ENCODE measurements at regions not wholly inside any gene's neighbourhood (a gene's known extent, or its start where the extent isn't known, plus 50 kb on each side); places are given as distances from the start of the nearest gene placed in this dataset.

DNA sequence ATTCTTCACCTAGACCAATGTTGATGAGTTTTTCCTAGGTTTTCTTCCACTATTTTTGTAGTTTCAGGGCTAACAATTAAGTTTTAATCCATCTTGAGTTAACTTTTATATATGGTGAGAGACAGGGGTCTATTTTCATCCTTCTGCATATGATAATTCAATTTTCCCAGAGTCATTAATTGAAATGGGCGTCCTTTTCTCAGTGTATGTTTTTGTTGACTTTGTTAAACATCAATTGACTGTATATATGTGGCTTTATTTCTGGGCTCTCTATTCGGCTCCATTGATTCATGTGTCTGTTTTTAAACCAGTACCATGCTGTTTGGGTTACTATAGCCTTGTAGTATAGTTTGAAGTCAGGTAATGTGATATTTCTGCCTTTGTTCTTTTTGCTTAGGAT, 282.1 kb downstream of the INSC start:
- H3K9me3 ChIP-seq (ENCODE audit: low read length) = no peaks in the 10 kb centered on the region
- no peak overlapping the region for H3K27ac Mint-ChIP-seq
- H3K27me3 Mint-ChIP-seq = peaks cover 0 to 1% of the 10 kb centered on the region in 2 donors
- no peaks in the 10 kb centered on the region for H3K27me3 ChIP-seq (ENCODE audit: insufficient read depth, low read length, poor library complexity, severe bottlenecking)
- DNase-seq = no peak
- ChIA-PET CTCF (no interaction called here), POLR2A (no interaction called here)
- H3K4me1 Mint-ChIP-seq = no peaks in the 10 kb centered on the region
- no peaks in the 10 kb centered on the region for H3K4me1 ChIP-seq (ENCODE audit: insufficient read depth, low read length)
- peaks cover 8 to 45% (median 21%) of the 10 kb centered on the region in 5 donors for H3K9me3 Mint-ChIP-seq
- no peaks in the 10 kb centered on the region for H3K36me3 Mint-ChIP-seq
- H3K36me3 ChIP-seq (ENCODE audit: insufficient read depth, low read length) = no peaks in the 10 kb centered on the region
- no peak overlapping the region for H3K4me3 Mint-ChIP-seq
- H3K27ac ChIP-seq (ENCODE audit: low read depth, low read length) = no peak overlapping the region
- H3K4me3 ChIP-seq (ENCODE audit: low read length) = no peak overlapping the region

DNA sequence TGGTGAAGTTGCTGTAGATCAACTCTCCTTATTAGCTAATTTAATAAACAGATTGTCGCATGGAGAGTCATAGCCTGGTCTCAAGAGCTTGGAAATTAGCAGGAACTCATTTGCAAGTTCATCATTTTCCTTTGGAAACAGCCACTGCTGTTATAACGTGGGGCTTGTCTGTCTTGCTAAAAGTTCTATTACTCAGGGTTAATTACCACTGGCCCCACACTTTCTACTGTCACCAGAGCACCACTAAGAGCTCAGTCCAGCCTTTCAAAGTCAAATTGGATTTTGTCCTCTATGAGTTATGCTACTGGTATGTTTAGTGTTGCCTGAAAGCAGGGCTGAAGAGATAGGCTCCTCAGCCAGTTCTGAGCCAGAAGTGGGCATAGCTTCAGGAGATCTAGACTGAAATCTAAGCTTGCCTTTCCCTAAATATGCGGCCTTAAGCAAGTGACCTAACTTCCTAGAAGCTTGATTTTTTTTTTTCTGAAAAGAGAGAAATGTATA, 292.2 kb downstream of the INSC start:
- Histone ChIP-seq H3K27me3 (ENCODE audit: insufficient read depth, low read length, poor library complexity, severe bottlenecking) (no peaks in the 10 kb centered on the region), H3K27ac (ENCODE audit: low read depth, low read length) (no peak overlapping the region), H3K4me1 (ENCODE audit: insufficient read depth, low read length) (no peaks in the 10 kb centered on the region), H3K4me3 (ENCODE audit: low read length) (no peak overlapping the region), H3K9me3 (ENCODE audit: low read length) (no peaks in the 10 kb centered on the region), H3K36me3 (ENCODE audit: insufficient read depth, low read length) (no peaks in the 10 kb centered on the region)
- H3K27ac Mint-ChIP-seq = no peak overlapping the region
- CTCF ChIA-PET = no interaction called here
- H3K9me3 Mint-ChIP-seq = peaks cover 3 to 13% (median 9%) of the 10 kb centered on the region in 5 donors
- H3K4me3 Mint-ChIP-seq = no peak overlapping the region
- no peaks in the 10 kb centered on the region for H3K4me1 Mint-ChIP-seq
- POLR2A ChIA-PET = no interaction called here
- H3K27me3 Mint-ChIP-seq = peaks cover 0 to 1% of the 10 kb centered on the region in 2 donors
- no peaks in the 10 kb centered on the region for H3K36me3 Mint-ChIP-seq
- no peak for DNase-seq

DNA sequence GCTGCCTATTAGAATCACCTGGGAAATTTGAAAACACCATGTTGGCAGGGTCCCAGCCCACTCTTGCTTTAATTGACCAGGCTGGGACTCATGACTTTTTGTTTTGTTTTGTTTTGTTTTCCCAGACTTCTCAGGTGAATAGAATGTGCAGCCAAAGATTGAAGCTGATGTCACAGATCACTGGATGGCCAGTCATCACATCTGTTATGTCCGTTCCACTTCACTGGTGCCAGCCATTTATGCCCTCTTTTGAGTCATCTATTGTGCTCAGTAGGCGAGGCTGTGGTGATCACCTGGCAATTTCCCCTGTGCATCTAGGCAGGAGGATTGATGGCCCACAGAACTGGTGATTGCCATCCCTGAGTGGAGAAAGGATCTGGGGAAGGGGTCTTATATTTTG, 297.3 kb downstream of the INSC start:
- Mint-ChIP-seq H3K4me1 (no peaks in the 10 kb centered on the region), H3K4me3 (no peak overlapping the region), H3K27me3 (peaks cover 0 to 1% of the 10 kb centered on the region in 2 donors), H3K27ac (no peak overlapping the region), H3K36me3 (no peaks in the 10 kb centered on the region), H3K9me3 (no peaks in the 10 kb centered on the region)
- DNase-seq = no peak
- Histone ChIP-seq H3K36me3 (ENCODE audit: insufficient read depth, low read length) (no peaks in the 10 kb centered on the region), H3K27ac (ENCODE audit: low read depth, low read length) (no peak overlapping the region), H3K4me1 (ENCODE audit: insufficient read depth, low read length) (no peaks in the 10 kb centered on the region), H3K27me3 (ENCODE audit: insufficient read depth, low read length, poor library complexity, severe bottlenecking) (no peaks in the 10 kb centered on the region), H3K4me3 (ENCODE audit: low read length) (no peak overlapping the region), H3K9me3 (ENCODE audit: low read length) (no peaks in the 10 kb centered on the region)
- ChIA-PET POLR2A (no interaction called here), CTCF (no interaction called here)

DNA sequence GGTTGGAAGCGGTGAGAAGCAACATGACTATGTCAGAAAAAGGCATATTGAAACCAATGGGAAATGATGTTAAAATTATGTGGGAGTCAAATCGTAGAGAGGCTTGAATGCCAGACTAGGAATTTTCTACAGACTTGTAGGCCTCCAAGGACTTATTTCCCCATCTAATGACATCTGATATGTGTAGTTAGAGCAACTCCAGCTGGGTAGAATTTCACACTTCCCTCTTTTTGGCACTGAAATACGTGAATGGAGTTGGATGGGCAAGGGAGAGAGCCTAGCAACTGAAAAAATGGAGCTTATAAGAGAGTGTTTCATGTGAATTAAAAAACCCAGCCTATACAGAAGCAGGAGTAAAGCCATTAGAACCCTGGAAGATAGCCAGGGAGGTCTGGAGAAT, 304.2 kb downstream of the INSC start:
- Mint-ChIP-seq H3K4me3 (no peak overlapping the region), H3K9me3 (peaks cover 0 to 3% (median 0%) of the 10 kb centered on the region in 5 donors), H3K27ac (no peak overlapping the region), H3K27me3 (no peaks in the 10 kb centered on the region), H3K4me1 (no peaks in the 10 kb centered on the region), H3K36me3 (no peaks in the 10 kb centered on the region)
- Histone ChIP-seq H3K27me3 (ENCODE audit: insufficient read depth, low read length, poor library complexity, severe bottlenecking) (no peaks in the 10 kb centered on the region), H3K9me3 (ENCODE audit: low read length) (no peaks in the 10 kb centered on the region), H3K4me1 (ENCODE audit: insufficient read depth, low read length) (no peaks in the 10 kb centered on the region), H3K4me3 (ENCODE audit: low read length) (no peak overlapping the region), H3K36me3 (ENCODE audit: insufficient read depth, low read length) (no peaks in the 10 kb centered on the region), H3K27ac (ENCODE audit: low read depth, low read length) (no peak overlapping the region)
- ChIA-PET CTCF (no interaction called here), POLR2A (no interaction called here)
- DNase-seq = no peak

DNA sequence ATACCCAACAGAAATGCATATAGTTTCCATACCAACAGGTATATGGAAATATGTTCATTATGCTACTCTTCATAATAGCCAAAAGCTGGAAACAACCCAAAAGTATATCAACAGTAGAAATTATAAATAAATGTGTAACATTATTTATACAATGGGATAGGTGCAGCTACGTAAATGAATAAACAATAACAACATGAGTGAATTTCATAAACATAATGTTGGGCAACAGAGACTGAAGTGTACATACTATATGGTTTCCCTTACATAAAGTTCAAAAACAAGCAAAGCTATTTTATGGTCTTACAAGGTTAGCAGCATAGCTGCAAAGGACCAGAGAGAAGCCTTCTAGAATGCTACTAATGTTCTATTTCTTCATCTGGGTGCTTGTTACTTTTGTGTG, 305.0 kb downstream of the INSC start:
- CTCF ChIA-PET = no interaction called here
- Mint-ChIP-seq H3K36me3 (no peaks in the 10 kb centered on the region), H3K4me3 (no peak overlapping the region), H3K27me3 (no peaks in the 10 kb centered on the region), H3K4me1 (no peaks in the 10 kb centered on the region), H3K27ac (no peak overlapping the region), H3K9me3 (peaks cover 0 to 3% (median 0%) of the 10 kb centered on the region in 5 donors)
- POLR2A ChIA-PET = no interaction called here
- H3K27ac ChIP-seq (ENCODE audit: low read depth, low read length) = no peak overlapping the region
- no peaks in the 10 kb centered on the region for H3K4me1 ChIP-seq (ENCODE audit: insufficient read depth, low read length)
- H3K9me3 ChIP-seq (ENCODE audit: low read length) = no peaks in the 10 kb centered on the region
- DNase-seq = no peak
- H3K4me3 ChIP-seq (ENCODE audit: low read length) = no peak overlapping the region
- H3K36me3 ChIP-seq (ENCODE audit: insufficient read depth, low read length) = no peaks in the 10 kb centered on the region
- no peaks in the 10 kb centered on the region for H3K27me3 ChIP-seq (ENCODE audit: insufficient read depth, low read length, poor library complexity, severe bottlenecking)

DNA sequence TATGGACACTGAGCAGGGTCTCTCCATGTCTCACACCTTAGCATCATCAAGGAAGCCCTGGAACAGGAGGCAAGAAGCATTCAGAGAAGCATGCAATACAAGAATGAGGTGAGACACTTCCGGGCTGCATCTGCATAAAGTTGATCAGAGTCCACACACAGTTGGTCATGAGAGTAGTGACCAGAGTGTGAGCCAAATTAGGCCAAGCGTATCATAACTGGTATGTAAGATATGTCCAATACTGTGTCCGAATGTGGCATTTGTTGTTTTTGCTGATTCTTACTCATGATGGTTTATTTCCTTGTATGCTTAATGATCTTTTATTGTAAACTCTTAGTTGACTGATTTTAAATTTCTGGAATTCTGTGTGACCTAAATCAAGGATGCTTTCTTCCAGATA, 315.7 kb downstream of the INSC start:
- Histone ChIP-seq H3K9me3 (ENCODE audit: low read length) (no peaks in the 10 kb centered on the region), H3K4me3 (ENCODE audit: low read length) (no peak overlapping the region), H3K27ac (ENCODE audit: low read depth, low read length) (no peak overlapping the region), H3K4me1 (ENCODE audit: insufficient read depth, low read length) (no peaks in the 10 kb centered on the region), H3K27me3 (ENCODE audit: insufficient read depth, low read length, poor library complexity, severe bottlenecking) (no peaks in the 10 kb centered on the region), H3K36me3 (ENCODE audit: insufficient read depth, low read length) (no peaks in the 10 kb centered on the region)
- ChIA-PET CTCF (no interaction called here), POLR2A (no interaction called here)
- Mint-ChIP-seq H3K27me3 (no peaks in the 10 kb centered on the region), H3K9me3 (peaks cover 0 to 10% (median 3%) of the 10 kb centered on the region in 5 donors), H3K4me1 (no peaks in the 10 kb centered on the region), H3K4me3 (no peak overlapping the region), H3K27ac (no peak overlapping the region), H3K36me3 (no peaks in the 10 kb centered on the region)
- no peak for DNase-seq

DNA sequence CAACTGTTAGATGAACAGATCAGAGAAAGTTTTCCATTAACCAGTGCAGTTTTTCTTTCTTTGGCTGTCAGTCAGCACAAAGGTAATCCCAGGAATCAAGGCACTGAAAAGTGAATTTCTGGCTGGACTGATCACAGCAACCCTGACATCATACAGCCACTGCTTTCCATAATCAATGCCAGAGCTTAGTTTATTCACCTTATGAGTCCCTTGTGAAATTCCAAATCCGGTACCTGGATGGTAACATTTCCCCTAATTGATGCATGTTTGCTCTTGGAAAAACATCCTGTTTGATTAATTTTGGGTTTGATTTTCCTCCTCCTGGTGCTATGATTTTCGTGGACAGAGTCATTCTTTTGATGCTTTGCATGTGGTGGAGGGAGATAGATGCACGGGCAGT, 319.8 kb downstream of the INSC start:
- H3K4me1 Mint-ChIP-seq = no peaks in the 10 kb centered on the region
- ChIA-PET CTCF (no interaction called here), POLR2A (no interaction called here)
- peaks cover 0 to 3% (median 3%) of the 10 kb centered on the region in 5 donors for H3K9me3 Mint-ChIP-seq
- no peak for DNase-seq
- H3K27ac Mint-ChIP-seq = no peak overlapping the region
- H3K9me3 ChIP-seq (ENCODE audit: low read length) = no peaks in the 10 kb centered on the region
- H3K36me3 Mint-ChIP-seq = no peaks in the 10 kb centered on the region
- no peak overlapping the region for H3K27ac ChIP-seq (ENCODE audit: low read depth, low read length)
- H3K27me3 Mint-ChIP-seq = no peaks in the 10 kb centered on the region
- no peaks in the 10 kb centered on the region for H3K4me1 ChIP-seq (ENCODE audit: insufficient read depth, low read length)
- no peak overlapping the region for H3K4me3 ChIP-seq (ENCODE audit: low read length)
- no peaks in the 10 kb centered on the region for H3K27me3 ChIP-seq (ENCODE audit: insufficient read depth, low read length, poor library complexity, severe bottlenecking)
- no peak overlapping the region for H3K4me3 Mint-ChIP-seq
- H3K36me3 ChIP-seq (ENCODE audit: insufficient read depth, low read length) = no peaks in the 10 kb centered on the region

DNA sequence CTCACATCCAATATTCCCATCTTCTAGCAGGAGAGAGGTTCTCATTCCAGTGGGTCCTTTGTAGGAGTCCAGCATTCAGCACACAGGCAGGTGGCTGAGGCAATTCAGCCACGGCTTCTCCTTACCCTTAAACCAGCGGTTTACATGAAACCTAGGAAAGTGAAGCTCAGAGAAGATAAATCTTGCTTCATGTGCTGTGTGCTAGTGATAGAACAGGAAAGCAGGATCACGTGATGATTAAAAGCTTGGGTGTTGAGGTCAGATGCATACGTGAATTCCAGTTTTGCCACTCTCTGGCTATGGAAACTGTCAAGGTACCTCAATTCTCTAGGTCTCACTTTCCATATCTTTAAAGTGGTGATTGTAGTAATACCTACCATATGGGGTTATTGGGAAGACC, 331.6 kb downstream of the INSC start:
- Histone ChIP-seq H3K4me1 (ENCODE audit: insufficient read depth, low read length) (no peaks in the 10 kb centered on the region), H3K27ac (ENCODE audit: low read depth, low read length) (no peak overlapping the region), H3K36me3 (ENCODE audit: insufficient read depth, low read length) (no peaks in the 10 kb centered on the region), H3K9me3 (ENCODE audit: low read length) (no peaks in the 10 kb centered on the region), H3K4me3 (ENCODE audit: low read length) (no peak overlapping the region), H3K27me3 (ENCODE audit: insufficient read depth, low read length, poor library complexity, severe bottlenecking) (no peaks in the 10 kb centered on the region)
- ChIA-PET POLR2A (no interaction called here), CTCF (no interaction called here)
- Mint-ChIP-seq H3K36me3 (no peaks in the 10 kb centered on the region), H3K4me1 (no peaks in the 10 kb centered on the region), H3K9me3 (peaks cover 0 to 2% (median 0%) of the 10 kb centered on the region in 5 donors), H3K27ac (no peak overlapping the region), H3K27me3 (no peaks in the 10 kb centered on the region), H3K4me3 (no peak overlapping the region)
- no peak for DNase-seq

DNA sequence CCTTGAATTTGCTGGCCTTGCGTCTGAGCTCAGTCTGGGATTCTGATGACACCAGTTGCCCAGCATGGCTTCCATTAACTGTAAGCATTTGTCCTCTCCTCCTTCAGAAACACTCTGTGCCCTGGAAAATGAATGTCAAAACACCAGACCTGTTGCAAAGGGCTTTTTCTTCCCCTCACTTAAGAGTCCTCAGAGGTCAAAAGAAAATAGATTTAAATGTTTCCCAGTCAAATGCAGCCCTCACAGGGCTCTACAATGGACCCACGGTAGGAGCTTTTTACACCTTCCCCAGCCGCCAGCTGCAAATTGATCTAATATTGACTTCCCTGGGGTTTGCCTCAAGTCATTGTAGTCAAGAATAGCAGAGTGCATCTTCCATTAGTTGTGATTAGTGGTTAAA, 332.2 kb downstream of the INSC start:
- Histone ChIP-seq H3K27me3 (ENCODE audit: insufficient read depth, low read length, poor library complexity, severe bottlenecking) (no peaks in the 10 kb centered on the region), H3K9me3 (ENCODE audit: low read length) (no peaks in the 10 kb centered on the region), H3K27ac (ENCODE audit: low read depth, low read length) (no peak overlapping the region), H3K36me3 (ENCODE audit: insufficient read depth, low read length) (no peaks in the 10 kb centered on the region), H3K4me3 (ENCODE audit: low read length) (no peak overlapping the region), H3K4me1 (ENCODE audit: insufficient read depth, low read length) (no peaks in the 10 kb centered on the region)
- Mint-ChIP-seq H3K4me1 (no peaks in the 10 kb centered on the region), H3K27me3 (no peaks in the 10 kb centered on the region), H3K36me3 (no peaks in the 10 kb centered on the region), H3K27ac (no peak overlapping the region), H3K9me3 (peaks cover 0 to 2% (median 0%) of the 10 kb centered on the region in 5 donors), H3K4me3 (no peak overlapping the region)
- CTCF ChIA-PET = no interaction called here
- POLR2A ChIA-PET = no interaction called here
- DNase-seq = no peak

Measured in CD8-positive, alpha-beta memory T cell (primary cell).